ENCODE measurements at regions not wholly inside any gene's neighbourhood (a gene's known extent, or its start where the extent isn't known, plus 50 kb on each side); places are given as distances from the start of the nearest gene placed in this dataset.

- Histone ChIP-seq H3K4me3 (no peak overlapping the region), H3K9me3 (no peaks in the 10 kb centered on the region), H3K36me3 (no peaks in the 10 kb centered on the region), H3K27ac (no peak overlapping the region), H3K27me3 (no peaks in the 10 kb centered on the region), H3K4me1 (no peaks in the 10 kb centered on the region)
- intact Hi-C loops (cut with DNase I), result no loop called here
- no peak for TF ChIP-seq CTCF (IDR thresholded peaks at IDR 0.05)
- DNase-seq (ENCODE audit: low spot score in 2 of 2), result no peak
Measured at GRCh38 chr21:29423099-29423870, 124.6 kb downstream of the BACH1 start.

- Histone ChIP-seq H3K36me3 (no peaks in the 10 kb centered on the region), H3K4me1 (no peaks in the 10 kb centered on the region), H3K27me3 (no peaks in the 10 kb centered on the region), H3K27ac (no peak overlapping the region), H3K4me3 (no peak overlapping the region), H3K9me3 (no peaks in the 10 kb centered on the region)
- intact Hi-C loops (cut with DNase I), result no loop called here
- no peak for DNase-seq (ENCODE audit: low spot score in 2 of 2)
- no peak for TF ChIP-seq CTCF (IDR thresholded peaks at IDR 0.05)
Measured at GRCh38 chr21:29424728-29425127, 126.0 kb downstream of the BACH1 start.

GRCh38 chr21:29429218-29429617, 130.5 kb downstream of the BACH1 start:
- intact Hi-C loops (cut with DNase I), result no loop called here
- no peak for DNase-seq (ENCODE audit: low spot score in 2 of 2)
- H3K4me1 ChIP-seq, result no peaks in the 10 kb centered on the region
- no peaks in the 10 kb centered on the region for H3K9me3 ChIP-seq
- H3K27me3 ChIP-seq, result no peaks in the 10 kb centered on the region
- no peak overlapping the region for H3K4me3 ChIP-seq
- no peaks in the 10 kb centered on the region for H3K36me3 ChIP-seq
- no peak overlapping the region for H3K27ac ChIP-seq
- TF ChIP-seq CTCF (IDR thresholded peaks at IDR 0.05), result no peak

- H3K4me3 ChIP-seq, result no peak overlapping the region
- no peaks in the 10 kb centered on the region for H3K9me3 ChIP-seq
- H3K27ac ChIP-seq, result no peak overlapping the region
- H3K4me1 ChIP-seq, result no peaks in the 10 kb centered on the region
- intact Hi-C loops (cut with DNase I), result no loop called here
- DNase-seq (ENCODE audit: low spot score in 2 of 2), result no peak
- H3K36me3 ChIP-seq, result no peaks in the 10 kb centered on the region
- no peak for TF ChIP-seq CTCF (IDR thresholded peaks at IDR 0.05)
- no peaks in the 10 kb centered on the region for H3K27me3 ChIP-seq
Measured at GRCh38 chr21:29430030-29430429, 131.3 kb downstream of the BACH1 start.

- no peak for DNase-seq (ENCODE audit: low spot score in 2 of 2)
- H3K36me3 ChIP-seq, result no peaks in the 10 kb centered on the region
- intact Hi-C loops (cut with DNase I), result no loop called here
- no peaks in the 10 kb centered on the region for H3K27me3 ChIP-seq
- H3K4me3 ChIP-seq, result no peak overlapping the region
- H3K27ac ChIP-seq, result no peak overlapping the region
- H3K9me3 ChIP-seq, result no peaks in the 10 kb centered on the region
- no peaks in the 10 kb centered on the region for H3K4me1 ChIP-seq
- TF ChIP-seq CTCF (IDR thresholded peaks at IDR 0.05), result no peak
Measured at GRCh38 chr21:29430576-29430975, 131.9 kb downstream of the BACH1 start.

- H3K4me1 ChIP-seq, result no peaks in the 10 kb centered on the region
- no peak overlapping the region for H3K4me3 ChIP-seq
- no peak overlapping the region for H3K27ac ChIP-seq
- H3K27me3 ChIP-seq, result no peaks in the 10 kb centered on the region
- DNase-seq (ENCODE audit: low spot score in 2 of 2), result no peak
- intact Hi-C loops (cut with DNase I), result no loop called here
- H3K36me3 ChIP-seq, result no peaks in the 10 kb centered on the region
- TF ChIP-seq CTCF (IDR thresholded peaks at IDR 0.05), result no peak
- no peaks in the 10 kb centered on the region for H3K9me3 ChIP-seq
Measured at GRCh38 chr21:29431178-29431577, 132.5 kb downstream of the BACH1 start.

All from ascending aorta (tissue), 2 donors.